RWPE2 (cell line): ENCODE measurements at regions not wholly inside any gene's neighbourhood (a gene's known extent, or its start where the extent isn't known, plus 50 kb on each side); places are given as distances from the start of the nearest gene placed in this dataset.
"Not testable (repeated sequence)": the region's sequence is repeated elsewhere in the genome, so short reads cannot be mapped to it uniquely, and the experiment has no call there.

Source experiments
- ATAC-seq: fragments of 200-7000 bp; cut with Tn5 transposase; 3 replicates; pipeline ENCODE4 v1.9.1; 2021; ENCODE audit warnings: low read depth
- DNase-seq: peaks from one replicate; pipeline ENCODE4 v3.0.0-alpha.2; 2020; ENCODE audit warnings: low spot score
- H3K27ac ChIP-seq: fragments of 450-650 bp; 2 replicates; pipeline ENCODE4 v1.5.1; 2017; ENCODE audit warnings: mild to moderate bottlenecking; ENCODE audit not compliant: poor library complexity, severe bottlenecking
- H3K27me3 ChIP-seq: fragments of 250-450 bp; sonication (Bioruptor Pico); 2 replicates; pipeline ENCODE4 v1.5.1; 2021; ENCODE audit warnings: mild to moderate bottlenecking, moderate library complexity; ENCODE audit not compliant: insufficient read depth, poor library complexity, severe bottlenecking
- H3K36me3 ChIP-seq: fragments of 250-450 bp; sonication (Bioruptor Pico); 2 replicates; pipeline ENCODE4 v1.5.1; 2020; ENCODE audit warnings: low read depth, mild to moderate bottlenecking, moderate library complexity
- H3K4me1 ChIP-seq: fragments of 250-450 bp; sonication (Bioruptor Pico); 2 replicates; pipeline ENCODE4 v1.5.1; 2021; ENCODE audit warnings: mild to moderate bottlenecking, moderate library complexity; ENCODE audit not compliant: insufficient read depth, poor library complexity, severe bottlenecking
- H3K4me3 ChIP-seq: fragments of 250-450 bp; sonication (Bioruptor Pico); 2 replicates; pipeline ENCODE4 v1.5.1; 2021; ENCODE audit warnings: mild to moderate bottlenecking, moderate library complexity; ENCODE audit not compliant: severe bottlenecking
- H3K9me3 ChIP-seq: fragments of 250-450 bp; sonication (Bioruptor Pico); 2 replicates; pipeline ENCODE4 v1.5.1; 2021; ENCODE audit warnings: mild to moderate bottlenecking, moderate library complexity; ENCODE audit not compliant: severe bottlenecking

DNA sequence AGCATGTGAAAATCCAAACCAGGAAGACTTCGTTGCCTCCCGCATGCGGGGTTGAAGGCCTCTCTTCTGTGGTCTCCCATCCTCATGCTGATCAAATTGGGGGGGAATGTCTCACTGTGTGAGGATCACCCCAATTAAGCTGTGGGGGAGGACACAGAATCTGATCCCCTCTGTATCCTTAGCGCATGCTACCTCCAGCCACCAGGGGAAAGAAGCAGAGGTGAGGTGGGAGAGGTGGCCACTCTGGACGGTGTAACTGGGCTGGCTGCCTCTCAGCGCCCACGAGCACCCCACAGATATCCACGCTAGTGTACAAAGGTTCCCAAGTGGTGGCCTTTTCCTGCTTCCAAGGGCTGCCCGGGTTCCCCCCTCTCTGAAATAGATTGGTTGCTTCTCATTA lies 177.6 kb upstream of the PLGLB1 start:
- H3K36me3 ChIP-seq, H3K27me3 ChIP-seq, H3K27ac ChIP-seq, H3K4me3 ChIP-seq, DNase-seq, H3K9me3 ChIP-seq, ATAC-seq, H3K4me1 ChIP-seq: not testable (repeated sequence)

DNA sequence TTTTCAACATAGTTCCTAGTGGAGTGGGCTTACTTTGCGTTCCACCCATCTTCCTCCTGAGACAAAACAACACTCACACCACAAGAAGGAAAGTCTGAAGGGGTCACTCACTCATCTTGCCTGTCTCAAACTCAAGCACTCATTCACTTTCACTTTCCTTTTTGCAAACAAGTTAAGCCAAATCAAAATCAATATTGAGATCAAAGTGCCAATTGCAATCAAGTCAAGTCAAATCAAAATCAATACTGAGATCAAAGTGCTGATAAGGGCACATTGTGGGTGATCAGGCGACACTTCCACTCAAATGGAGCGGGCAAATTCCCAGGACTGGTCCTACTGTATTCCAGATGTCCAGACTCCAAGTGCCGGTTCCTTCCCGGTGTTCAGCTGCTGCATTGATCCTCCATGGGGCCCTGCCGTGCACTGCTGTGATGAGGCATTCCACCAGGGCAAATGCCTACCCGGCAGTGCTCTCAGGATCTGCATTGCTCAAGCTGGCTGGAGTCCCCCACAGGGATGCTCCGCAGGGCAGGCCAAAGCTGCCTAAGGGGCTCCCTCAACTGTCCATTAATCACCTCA lies 183.0 kb upstream of the PLGLB1 start:
- H3K4me3 ChIP-seq, DNase-seq, H3K9me3 ChIP-seq, H3K27ac ChIP-seq, ATAC-seq, H3K36me3 ChIP-seq, H3K27me3 ChIP-seq, H3K4me1 ChIP-seq: not testable (repeated sequence)

DNA sequence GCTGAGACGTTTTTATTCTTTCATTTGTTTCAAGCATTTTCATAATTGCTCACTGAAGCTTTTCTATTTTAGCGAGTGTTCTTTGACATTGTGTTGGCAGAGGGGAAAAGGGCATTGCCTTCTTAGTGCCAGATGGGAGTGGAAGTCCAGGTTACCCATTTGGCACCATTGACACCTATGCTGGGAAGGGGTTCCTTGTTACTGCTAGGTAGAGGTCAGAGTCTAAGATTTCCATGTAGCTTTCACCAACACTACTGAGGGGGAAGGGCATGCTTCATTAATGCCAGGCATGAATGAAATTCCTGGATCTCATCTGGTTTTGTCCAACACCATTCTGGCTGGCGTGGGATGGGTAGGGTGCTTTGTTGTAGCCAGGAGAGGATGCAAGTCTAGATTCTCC lies 191.3 kb upstream of the PLGLB1 start:
- H3K36me3 ChIP-seq, DNase-seq, H3K27ac ChIP-seq, ATAC-seq, H3K27me3 ChIP-seq, H3K4me3 ChIP-seq, H3K9me3 ChIP-seq, H3K4me1 ChIP-seq: not testable (repeated sequence)

DNA sequence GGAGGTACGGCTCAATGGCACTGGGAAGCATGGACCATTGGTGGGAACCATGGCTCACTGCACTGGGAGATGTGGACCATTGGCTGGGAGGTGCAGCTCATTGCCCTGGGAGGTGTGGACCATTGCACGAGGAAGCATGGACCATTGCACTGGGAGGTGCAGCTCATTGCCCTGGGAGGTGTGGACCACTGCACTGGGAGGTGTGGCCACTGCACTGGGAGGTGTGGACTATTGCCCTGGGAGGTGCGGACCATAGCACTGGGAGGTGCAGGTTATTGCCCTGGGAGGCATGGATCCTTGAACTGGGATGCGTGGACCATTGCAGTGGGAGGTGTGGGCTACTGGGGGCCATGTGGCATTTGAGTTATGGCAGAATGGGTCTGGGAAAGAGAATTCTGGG lies 195.4 kb upstream of the PLGLB1 start:
- DNase-seq, H3K4me3 ChIP-seq, H3K9me3 ChIP-seq, H3K27me3 ChIP-seq, H3K36me3 ChIP-seq, H3K27ac ChIP-seq, H3K4me1 ChIP-seq, ATAC-seq: not testable (repeated sequence)

DNA sequence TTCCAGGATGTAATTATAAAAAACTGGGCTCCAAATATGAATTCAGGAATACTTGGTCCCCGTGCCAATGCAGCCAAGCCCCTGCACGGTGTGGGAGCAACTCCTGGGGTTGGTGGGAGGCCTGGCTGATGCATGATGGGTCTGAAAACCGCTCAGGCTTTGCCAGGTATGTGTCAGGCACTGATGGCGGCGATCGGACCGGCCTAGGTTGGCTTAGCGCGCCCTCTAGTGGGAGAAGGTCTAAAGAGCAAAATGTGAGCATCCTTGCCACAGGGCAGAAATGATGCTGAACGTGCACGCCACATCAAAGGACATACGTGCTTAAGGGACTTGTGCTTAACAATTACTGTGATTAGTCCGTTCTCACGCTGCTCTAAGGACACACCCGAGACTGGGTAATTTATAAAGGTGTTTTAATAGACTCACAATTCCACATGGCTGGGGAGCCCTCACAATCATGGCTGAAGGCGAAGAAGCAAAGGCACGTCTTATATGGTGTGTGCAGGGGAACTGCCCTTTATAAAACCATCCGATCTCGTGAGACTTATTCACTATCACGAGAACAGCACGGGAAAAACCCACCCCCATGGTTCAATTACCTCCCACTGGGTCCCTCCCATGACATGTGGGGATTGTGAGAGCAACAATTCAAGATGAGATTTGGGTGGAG lies 196.2 kb upstream of the PLGLB1 start:
- H3K27me3 ChIP-seq, H3K4me3 ChIP-seq, H3K4me1 ChIP-seq, H3K36me3 ChIP-seq, DNase-seq, H3K27ac ChIP-seq, H3K9me3 ChIP-seq: not testable (repeated sequence)
- ATAC-seq = peak; percentile 44; the same call in 2 of the 3 replicates

DNA sequence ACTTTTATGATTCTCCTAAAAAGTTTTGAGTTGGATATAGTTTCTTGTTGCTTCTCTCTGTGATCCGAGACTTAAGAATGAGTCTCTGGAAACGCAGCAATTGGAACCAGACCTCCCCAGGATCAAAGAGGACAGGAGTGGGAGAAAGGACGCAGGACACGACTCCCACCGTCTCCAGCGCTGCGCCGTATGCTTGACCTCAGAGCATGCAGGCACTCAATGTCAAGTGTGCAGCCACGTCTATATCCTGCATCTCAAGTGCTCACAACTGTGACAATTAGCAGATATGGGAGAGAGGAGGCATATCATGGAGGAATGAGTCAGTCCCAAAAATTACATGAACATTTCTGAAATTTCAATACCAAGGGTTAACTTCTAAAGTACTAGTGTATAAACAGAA lies 199.0 kb upstream of the PLGLB1 start:
- not testable (repeated sequence) for ATAC-seq, H3K4me3 ChIP-seq, DNase-seq, H3K9me3 ChIP-seq, H3K27ac ChIP-seq, H3K4me1 ChIP-seq, H3K36me3 ChIP-seq, H3K27me3 ChIP-seq

DNA sequence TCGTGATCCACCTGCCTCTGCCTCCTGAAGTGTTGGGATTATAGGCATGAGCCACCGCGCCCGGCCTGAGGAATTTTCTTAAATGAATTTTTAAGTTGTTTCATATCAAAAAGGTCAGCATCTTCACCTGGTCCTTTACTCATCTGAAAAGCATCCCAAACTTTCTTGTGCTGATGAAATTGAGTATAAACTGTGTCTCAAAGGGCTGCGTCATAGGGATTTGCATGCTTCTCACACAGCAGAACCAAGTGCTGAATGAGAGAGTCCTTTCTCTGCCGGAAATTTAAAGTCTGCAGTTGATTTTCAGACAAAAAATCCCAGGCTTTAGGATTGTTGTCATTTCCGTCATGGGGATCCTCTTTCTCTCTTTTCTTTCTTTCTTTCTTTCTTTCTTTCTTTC lies 200.5 kb upstream of the PLGLB1 start:
- not testable (repeated sequence) for H3K27me3 ChIP-seq, H3K36me3 ChIP-seq, H3K4me1 ChIP-seq, DNase-seq, H3K27ac ChIP-seq, H3K4me3 ChIP-seq, H3K9me3 ChIP-seq
- peak; percentile 94 for ATAC-seq

DNA sequence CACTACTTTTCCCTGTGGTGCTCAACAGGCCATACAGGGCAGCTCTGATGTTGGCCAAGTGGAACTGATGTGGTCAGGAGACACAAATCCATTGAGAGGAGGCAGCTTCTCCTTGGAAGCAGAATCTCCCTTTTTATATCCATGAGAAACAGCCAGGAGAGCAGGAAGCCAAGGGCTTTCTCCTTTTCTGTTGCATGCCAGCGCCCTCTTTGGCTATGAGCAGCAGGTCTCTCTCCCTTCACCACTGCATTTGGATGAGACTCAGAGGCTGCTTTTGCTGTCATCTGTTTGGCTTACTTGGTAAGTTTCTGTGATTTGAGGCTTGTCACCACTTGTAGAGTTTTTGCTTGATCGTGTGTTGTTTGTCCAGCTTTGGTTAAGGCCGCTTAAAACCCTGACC lies 202.2 kb upstream of the PLGLB1 start:
- H3K4me1 ChIP-seq, H3K36me3 ChIP-seq, DNase-seq, H3K27me3 ChIP-seq, H3K4me3 ChIP-seq, H3K27ac ChIP-seq, H3K9me3 ChIP-seq, ATAC-seq: not testable (repeated sequence)
